GM12873 (cell line): ENCODE measurements at regions not wholly inside any gene's neighbourhood (a gene's known extent, or its start where the extent isn't known, plus 50 kb on each side); places are given as distances from the start of the nearest gene placed in this dataset.

Experiments used
- CTCF ChIP-seq: IDR thresholded peaks from 2 replicates; pipeline ENCODE4 v1.5.1; 2012; ENCODE audit warnings: low read depth, mild to moderate bottlenecking, moderate library complexity, low read length, control low read depth; ENCODE audit not compliant: insufficient read depth; ENCODE audit errors: missing control alignments

GRCh38 chr11:86183694-86184093 is 60.9 kb upstream of the EED start:
- no peak for TF ChIP-seq CTCF

DNA sequence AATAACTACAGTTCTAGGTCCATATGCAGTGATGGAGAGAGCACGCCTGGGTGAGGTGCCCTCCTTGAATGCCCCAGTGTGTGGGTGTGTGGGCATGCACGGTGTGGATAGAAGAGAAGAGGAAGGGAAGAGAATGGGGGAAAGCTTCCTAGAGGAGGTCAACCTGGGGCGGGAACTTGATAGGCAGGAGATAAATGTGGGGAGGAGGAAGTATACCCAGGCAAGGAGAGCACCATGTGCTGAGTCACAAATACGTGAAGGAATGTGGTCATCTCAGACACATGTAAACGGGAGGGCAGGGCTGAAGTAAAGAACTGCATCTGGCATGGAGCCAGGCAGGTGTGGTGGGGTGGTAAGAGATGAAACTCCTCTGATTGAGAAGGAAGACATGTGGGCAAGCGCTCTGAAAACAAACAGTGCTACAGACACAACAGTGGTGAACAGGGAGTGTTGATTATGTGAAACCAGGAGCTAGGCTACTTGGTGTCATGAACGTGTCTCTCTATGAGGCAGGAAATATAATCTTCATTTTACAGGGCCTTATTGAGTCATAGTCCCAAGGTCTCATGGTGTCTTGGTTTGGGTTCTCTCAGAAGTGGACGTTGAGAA is 61.5 kb upstream of the EED start:
- TF ChIP-seq CTCF: no peak

DNA sequence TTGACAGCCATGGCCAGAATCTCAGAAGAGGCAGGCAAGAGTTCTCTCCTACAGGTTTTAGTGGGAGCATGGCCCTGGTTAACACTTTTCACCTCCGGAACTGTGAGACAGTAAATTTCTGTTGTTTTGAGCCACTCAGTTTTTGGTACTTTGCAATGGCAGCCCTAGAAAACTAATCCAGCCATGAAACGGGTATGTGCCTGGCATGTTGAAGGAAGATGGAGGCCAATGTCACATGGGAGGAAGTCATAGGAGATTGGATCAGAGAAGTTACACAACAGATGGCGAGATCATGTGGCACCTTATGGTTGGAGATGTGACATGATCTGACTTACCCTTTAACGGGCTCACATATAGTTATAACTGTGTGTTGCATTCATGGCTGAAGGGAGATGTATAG is 63.2 kb upstream of the EED start:
- TF ChIP-seq CTCF: no peak

GRCh38 chr11:86180851-86181250 is 63.7 kb upstream of the EED start:
- TF ChIP-seq CTCF: no peak

GRCh38 chr11:86180423-86180822 is 64.1 kb upstream of the EED start:
- no peak for TF ChIP-seq CTCF

DNA sequence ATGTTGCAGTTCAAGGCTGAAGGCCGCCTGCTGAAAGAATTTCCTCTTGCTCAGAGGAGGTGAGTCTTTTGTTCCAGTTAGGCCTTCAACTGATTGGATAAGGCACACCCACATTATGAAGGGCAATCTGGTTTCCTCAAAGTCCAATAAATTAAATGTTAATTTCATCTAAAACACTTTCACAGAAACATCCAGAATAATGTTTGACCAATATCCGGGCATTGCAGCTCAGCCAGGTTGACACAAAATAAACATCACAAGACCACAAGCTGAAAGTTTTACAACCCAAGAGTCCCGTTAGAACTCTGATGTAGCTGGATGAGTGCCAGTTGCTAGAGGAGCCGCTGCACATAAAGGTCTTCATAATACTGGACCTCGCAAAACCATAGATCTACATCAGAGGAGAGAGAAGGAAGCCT is 64.9 kb upstream of the EED start:
- no peak for TF ChIP-seq CTCF

DNA sequence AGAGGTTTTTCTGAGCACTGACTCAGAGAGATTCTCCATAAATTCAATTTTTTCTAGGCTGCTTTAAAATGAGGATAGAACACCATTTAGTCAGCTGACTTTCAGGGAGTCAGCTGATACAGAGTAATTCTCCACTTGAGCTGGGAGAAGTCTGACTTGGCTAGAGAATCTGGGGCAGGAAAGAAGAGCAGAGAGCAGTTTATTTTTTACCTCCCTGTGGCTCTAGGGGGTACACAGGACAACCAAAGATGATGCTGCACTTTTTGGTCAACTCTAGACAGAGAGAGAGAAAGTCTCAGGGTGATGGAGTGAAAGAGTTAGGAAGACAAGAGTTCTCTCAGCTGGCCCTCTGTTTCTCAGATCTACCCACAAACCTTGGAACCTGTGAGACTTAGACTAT is 67.3 kb upstream of the EED start:
- no peak for TF ChIP-seq CTCF
